SW 1271 (cell line): ENCODE measurements at regions not wholly inside any gene's neighbourhood (a gene's known extent, or its start where the extent isn't known, plus 50 kb on each side); places are given as distances from the start of the nearest gene placed in this dataset.

Source experiments
- DNase-seq, 2 experiments: peaks; one replicate each; lab custom pipeline; 2025; lab: John Stamatoyannopoulos, UW

DNA sequence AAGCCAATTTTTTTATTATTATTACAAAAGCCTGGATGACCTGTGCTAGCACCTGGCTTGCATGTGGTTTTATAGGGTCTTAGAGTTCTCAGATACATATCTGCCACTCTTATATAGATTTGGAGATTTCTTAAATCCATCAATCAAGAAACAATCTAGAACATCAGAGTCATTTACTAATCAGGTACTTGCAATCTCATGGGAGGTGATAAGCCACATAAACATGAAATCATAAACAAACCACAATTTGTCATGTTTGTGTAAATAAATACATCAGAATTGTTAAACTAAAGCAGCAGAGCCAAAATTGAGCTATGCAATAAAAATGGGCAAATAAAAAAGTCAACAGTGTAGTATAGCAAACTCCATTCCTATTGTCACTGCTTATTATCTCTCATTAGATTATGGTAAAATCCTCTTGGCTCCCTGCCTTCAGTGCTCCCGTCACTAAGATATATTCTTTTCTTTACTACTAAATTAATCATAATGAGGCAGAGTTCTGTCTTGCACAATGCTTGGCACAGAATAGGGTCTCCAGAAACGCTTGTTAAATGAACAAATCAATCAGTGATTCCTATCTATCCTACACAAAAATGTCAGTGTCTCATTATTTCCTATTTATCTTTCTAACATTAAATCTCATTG lies 108.7 kb upstream of the TTC29 start:
- DNase-seq, result no peak

DNA sequence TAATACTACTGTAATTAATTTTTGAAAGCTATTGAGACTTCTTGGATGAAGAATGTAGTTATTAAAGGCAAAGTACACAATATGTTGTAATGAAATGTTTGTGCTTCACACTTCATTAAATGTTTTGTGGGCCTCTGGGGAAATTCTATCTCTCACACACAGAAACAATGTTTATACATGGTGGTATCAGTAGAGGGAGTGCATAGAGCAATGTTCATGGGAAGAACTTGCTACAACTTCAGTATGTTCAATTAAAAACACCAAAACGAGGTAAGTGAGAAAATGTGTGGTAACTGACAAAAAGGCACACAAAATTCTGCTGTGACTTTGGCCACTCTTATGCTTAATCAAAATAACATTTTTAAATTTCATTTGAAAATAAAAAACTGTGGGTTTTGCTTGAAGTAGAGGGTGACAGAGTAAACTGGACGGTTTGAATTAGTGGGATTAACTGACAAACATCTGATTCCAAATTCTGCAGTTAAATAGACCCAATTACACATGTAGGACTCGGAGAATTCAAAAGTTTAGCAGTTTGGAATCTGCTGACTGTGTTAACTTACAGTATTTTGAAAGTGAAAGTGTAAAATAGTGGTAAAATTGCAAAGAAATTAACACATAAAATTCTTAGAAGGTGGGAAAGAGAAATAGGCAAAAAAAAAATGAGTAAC lies 111.4 kb upstream of the TTC29 start:
- DNase-seq, result no peak

DNA sequence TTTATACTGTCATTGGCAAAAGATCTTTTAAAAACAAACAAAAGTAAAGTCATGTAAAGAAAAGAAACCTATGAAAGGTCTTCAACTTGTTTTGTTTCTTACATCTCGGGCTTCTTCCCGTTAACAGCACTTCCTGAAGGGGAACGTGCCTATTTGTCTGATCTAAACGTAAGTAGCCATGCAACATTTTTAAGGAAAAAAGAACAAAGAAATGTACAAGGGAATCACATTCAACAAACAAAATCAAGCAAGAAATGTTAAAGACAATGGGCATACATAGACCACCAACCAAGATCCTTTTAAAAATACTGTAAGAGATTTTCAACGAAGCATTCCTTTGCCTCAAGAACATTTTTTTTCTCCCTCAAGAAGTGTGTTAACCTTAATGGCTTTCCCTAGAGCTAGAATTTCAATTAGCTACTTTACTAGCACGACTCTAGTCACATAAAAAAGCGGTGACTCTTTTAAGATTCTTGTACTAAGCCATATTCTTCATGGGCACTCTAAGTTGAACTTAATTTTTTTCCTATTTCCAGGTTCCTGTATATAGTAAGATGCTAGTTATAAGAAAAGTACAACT lies 112.0 kb upstream of the TTC29 start:
- no peak for DNase-seq

DNA sequence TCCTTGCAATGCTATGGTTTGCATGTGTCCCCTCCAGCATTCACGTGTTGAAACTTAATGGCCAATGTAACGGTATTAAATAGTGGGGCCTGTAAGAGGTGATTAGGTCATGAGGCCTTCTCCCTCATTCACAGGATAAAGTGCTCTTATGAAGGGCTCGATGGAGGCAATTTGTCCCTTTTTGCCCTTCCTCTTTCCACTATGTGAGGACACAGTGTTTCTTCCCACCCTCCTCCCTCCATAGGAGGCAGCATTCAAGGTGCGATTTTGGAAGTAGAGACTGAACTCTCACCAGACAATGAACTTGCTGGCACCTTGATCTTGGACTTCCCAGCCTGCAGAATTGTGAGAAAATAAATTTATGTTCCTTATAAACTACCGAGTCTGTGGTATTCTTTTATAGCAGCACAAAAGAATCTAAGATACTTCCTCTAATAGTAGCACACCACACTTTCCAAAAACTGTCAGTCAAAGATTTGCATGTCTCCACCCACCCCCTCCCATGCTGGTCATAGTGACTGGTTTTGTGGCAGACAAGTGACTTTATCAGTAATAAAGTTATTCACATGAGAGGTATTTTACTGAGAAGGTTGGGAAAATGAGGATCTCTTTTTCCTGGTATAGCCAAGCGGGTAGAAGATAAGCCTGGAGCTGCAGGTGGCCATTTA lies 113.5 kb upstream of the TTC29 start:
- no peak for DNase-seq

DNA sequence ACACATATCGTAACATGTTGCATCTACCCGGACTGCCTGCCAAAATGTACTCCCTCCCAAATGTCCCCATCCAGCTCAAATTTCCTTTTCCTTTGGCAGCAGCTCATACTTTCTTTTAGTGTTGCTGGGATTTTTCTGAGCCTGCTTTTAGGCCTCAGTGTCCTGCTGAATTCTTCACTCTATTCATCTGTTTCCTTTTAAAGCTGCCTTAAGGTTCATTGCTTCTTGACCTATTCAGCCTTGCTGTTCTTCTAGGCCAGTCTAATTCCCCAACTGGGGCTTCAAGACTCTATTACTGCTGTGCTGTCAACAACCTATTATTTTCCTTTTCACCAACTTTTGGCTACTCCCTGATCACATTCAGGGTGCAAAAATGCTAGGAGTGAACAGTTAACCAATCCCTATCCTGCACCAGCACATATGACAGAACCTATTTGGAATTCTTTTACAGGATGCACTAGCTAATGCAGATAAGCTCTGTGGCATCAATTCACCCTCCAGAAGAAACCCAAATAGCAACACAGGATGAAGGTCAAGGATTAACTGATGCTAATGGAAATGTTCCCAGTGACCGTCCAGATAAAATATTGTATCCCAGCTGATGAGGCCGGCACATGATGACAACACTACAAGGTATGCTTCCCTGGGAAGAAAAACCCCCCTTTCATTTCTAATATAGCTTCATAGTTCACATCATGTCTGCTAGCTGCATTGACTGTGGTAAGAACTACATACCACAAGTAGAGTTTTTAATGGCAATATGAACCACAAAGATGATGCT lies 114.7 kb upstream of the TTC29 start:
- DNase-seq, result no peak

DNA sequence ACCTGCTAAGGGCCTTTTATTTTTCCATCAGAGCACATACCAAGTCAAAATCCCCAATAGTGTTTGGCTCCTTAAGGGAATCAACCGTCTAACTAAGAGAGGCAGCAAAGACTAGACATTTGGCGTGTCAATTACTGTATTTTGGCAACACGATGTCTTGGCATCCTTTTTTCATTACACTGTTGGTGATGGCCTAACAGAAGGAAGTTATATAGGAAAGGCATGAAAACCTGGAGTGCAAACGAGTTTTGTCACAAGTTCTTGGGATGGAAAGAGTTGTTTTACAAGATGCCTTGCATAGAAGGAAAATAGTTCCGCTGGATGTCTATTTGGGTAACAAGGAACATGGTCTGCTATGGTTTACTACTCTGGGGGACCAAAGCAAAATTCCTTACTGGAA lies 119.2 kb upstream of the TTC29 start:
- DNase-seq, result no peak

DNA sequence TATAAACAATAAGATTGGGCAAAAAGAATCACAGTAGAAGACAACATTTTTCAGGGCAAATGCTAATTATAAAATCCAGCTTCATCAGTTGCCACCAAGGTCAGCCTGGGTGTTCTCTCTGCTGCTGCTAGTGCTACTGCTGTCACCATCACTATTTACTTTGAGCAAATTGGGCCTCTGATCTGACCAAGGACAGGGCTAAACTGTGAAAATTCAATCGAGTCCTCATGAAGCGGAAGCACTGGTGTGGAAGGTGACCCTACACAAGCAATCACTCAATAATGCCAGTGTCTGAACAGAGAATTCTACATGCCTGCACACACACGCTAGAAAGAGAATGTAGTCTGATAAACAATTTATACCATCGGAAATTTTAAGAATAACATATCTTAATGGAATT lies 122.9 kb upstream of the TTC29 start:
- DNase-seq, result no peak

DNA sequence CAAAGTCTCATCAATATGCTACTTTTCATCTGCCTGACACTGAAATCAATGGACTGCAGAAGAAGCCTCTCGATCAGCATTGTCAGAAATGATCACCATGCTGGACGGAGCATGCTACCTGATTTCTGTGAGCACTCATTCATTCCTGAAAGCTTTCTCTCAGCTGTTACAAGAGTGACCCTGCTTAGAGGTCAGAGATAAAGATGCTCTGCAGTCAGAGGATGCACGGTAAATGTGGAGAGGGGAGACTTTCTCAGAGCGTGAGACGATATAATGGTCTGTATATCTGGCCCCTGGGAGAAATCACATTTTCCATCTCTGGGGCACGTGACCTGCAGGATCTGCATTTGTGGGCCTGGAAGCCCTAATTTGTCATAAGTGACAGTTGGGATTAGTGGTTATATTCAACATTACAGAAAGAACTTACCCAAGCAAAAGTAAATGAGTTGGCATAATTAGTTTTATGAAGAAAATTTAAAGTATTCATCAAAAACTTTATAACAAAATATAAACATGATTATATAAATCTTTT lies 125.6 kb upstream of the TTC29 start:
- DNase-seq, result no peak

DNA sequence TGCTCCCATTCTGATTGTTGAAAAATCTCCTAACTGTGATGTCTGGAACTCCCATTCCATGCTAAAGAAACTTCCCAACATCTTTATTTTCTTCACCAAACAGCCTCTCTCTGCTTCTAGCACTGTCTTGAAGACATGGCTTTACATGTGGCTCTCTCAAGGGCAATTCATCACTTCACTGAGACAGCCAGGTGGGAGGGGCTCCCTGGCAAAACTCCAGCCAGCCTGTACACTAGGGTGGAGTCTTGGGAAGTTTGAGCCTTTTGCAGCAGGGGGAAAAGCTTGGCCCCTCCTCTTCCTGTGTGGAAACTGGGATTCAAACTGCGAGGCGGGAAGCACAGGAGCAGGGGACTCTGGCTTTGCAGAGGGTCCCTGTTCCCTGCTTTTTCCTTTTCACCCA lies 130.5 kb upstream of the TTC29 start:
- no peak for DNase-seq

DNA sequence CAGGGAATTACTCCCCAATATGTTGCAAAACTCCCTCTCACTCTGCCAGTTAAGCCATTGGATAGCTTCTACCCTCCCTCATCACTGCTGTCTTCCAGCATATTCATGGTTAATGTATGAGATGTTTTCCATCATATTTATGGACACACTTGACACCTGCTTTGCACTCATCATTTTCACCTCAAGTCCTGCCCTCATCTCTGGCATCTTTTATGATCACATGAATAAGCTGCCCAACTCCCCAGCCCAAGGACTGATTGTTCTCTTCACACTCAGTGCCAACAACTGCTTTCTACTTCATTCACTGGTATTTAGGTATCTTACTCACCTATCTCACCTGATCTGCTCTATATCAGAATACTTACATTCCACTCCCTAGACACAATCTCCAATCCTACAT lies 131.1 kb upstream of the TTC29 start:
- no peak for DNase-seq

DNA sequence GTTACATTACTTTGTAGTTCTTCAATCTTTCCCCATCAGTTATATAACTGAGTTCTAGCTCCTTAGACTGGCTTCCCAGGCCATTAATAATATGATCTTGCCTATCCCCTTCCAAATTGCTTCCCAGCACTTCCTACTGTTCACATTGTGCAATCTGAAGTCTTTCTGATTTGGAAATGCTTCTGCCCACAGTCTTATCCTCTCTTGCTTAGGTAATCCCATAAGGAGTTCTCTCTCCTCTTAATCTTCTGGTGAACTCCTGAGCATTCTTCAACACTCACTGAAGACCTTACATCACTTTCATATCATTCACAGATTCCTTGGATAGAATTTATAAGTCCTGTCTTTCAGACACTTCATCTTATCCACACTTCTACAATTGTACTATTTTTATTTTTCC lies 132.7 kb upstream of the TTC29 start:
- DNase-seq, result no peak

DNA sequence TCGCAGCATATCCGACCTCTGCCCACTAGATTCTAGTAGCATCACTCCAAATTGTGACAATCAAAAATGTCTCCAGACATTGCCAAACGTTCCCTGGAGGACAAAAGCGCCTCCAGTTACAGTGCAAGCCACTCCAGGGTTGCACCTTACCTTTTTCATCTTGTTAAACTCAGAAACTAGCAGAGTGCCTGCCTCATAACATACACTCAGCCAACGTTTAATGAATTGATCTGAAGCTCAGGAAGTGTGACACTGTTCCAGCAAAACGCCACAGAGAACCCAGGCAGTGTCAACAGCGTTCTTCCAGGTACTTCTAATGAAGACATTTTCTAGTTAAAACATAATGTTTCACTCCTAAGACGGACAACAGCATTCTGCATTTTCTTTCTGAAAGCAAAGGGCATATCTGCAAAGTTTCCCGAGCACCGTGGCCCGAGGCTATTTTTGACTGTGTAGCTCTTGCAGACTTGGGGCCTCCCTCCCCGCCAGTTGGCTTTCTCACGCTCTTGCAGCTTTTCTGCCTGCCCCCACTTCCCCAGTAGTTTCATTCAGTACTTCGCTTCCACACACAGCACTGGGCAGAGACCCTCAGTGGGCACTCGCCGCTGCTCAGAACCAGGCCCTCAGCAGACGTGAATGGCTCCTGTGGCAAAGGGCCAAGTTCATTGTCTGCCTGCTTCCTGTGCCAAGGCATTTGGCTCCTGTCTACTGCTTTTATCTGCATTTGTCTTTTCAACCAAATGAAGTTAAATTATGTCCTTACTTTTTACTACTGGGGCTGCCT lies 133.4 kb upstream of the TTC29 start:
- no peak for DNase-seq

DNA sequence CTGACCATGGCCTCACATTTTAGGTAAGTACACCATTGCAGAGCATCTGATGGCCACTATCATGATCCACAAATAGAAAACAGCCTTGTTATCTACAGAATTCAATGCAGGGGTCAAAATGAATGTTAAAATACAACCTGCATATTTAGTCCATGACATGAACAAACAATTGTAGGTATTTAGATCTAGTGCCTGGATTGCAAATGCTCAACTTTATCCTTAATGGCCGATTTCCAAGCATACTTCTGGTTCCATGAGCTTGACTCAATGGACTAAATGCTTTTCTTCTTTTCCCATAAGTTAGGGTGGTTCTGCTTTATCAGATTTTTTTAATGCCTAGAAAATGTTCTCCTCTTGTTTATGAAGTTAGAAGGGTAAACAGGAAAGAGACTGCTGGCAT lies 139.2 kb upstream of the TTC29 start:
- DNase-seq, result no peak

DNA sequence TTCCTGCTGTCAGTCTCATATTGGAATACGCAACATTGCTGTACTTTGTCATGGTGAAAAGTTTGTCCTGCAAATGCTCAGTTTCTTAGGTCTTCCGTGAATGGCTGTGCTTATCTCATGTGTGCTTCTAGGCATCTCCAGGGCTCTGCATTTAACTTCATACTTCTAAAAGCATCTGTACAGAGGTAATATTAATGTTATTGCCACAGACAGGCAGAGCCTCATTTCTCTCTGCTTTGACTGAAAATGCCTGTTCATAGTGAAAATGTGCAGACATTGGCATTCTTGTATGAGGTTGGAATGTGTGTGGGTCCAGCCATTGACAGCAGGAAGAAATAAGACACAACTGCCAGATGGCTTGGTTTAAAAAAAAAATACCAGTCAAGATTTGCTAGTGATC lies 140.1 kb upstream of the TTC29 start:
- DNase-seq, result no peak

DNA sequence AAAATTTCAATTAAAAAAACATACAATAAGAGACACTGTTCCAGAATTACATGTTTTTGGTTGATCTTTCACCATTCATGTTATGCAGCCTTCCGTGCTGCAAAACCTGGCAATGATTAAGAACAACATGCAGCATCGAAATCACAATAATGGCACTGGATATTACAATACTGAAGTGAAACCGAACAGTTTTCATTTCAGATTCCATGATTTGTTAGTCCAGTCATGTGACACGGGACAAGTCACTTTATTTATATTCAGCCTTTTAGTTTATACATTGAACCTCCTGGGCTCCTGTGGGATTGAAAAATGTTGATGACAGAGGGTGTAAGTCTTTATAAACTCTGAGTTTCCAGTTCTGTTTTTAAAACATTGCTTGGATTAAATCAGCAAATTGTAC lies 142.5 kb upstream of the TTC29 start:
- DNase-seq, result no peak

DNA sequence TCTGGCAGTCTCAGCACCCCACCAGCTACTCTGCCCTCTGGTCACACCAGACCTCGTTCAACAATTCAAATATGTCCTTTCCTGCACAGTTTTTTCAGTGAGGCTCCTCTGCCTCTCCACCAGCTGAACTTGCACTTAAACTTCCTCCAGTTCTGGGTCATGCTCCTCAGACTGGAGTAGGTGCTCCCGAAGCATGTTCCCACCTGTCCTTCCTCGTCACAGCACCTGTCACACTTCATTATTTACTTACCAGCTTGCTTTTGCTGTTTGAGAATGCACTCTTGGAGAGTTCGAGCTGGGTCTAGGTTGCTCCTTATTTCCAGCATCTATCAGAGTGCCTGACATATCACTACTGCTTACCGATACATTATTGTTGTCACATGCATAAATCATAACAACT lies 144.8 kb upstream of the TTC29 start:
- no peak for DNase-seq

DNA sequence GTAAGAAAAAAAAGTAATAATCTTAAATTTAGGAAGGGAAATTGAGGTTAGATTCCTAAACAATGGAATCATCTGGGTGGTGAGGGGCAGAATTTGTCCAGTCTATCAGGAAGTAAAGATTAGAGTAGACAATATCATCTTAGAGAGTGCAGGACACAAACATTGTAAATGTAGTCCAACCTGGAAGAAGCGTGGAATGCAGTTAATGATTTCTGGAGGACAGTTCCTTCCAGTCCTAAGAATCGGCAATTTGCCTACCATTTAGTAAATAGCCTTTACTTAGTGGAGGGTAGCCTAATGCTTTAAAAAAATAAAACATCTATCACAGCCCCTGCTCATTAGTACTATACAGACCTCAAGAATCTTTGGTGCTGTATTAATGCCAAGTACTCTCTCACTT lies 147.5 kb upstream of the TTC29 start:
- DNase-seq, result no peak

DNA sequence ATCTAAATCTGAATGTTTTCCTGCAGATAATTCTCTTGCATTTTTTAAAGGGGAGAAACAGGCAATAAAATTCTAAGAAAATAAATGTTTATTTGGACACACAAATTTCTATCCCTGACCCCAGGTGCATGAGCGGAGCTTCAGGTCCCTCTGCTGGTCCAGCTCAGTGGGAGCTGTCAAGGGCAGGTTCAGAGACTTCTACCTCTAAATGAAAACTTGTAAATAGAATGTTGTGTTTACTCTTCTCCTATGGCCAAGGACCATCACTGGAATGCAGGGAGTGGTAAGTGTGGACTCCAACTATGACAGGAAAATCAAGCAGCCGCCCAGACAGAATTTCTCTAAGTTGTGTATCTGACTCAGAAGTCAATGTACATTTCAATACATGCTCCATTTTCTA lies 148.6 kb upstream of the TTC29 start:
- DNase-seq, result no peak

DNA sequence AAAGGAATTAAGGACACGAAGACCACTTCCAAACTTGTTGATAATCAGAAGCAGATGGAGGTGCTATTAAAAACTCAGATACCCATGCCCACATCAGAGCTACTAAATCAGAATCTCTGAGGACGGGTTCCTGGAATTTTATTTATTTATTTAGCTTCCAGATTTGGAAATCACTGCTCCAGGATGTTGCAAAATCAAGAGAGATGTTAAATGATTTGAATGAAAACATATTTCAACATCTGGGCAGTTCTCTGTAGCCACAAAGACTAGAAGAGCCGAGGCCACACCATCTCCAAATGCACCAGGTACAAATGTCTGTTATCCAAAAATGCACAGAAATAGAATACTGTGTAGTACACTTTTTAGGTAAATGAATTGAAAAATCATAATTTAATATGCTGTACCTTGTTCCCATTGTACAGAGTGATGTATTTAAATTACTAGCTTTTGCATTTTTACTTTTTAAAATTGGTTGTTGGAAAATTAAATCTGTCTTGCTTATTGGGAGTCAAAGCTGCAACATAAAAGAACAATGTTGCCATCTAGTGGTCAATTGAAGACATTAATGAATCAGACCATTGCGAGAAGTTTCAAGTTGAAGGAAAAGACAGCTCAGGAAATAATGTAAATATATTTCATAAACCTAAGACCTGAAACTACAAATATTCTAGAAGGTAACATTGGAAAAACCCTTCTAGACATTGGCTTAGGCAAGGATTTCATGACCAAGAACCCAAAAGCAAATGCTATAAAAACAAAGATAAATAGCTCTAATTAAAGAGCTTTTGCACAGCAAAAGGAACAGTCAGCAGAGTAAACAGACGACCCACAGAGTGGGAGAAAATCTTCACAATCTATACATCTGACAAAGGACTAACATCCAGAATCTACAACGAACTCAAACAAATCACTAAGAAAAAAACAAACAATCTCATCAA lies 151.3 kb upstream of the TTC29 start:
- peak in 1 of 2 experiments; percentile 24 for DNase-seq

DNA sequence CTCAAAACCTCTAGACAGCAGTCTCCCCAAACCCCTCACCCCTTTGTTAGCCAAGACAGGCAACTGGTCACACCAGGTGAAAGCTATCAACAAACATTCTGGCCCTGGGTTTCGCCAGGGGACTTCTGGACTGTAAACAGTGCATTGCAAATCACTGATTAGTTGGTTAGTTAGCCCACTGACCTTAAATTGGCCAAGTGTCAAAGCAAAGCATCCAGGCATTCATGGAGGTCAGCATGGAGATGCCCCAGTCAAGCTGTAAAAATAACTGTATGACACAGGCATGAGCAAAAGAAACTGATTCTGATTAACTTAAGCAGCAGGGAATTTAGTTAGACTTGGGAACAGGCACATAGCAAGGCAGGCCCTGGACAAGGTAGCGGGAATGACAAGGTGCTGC lies 156.0 kb upstream of the TTC29 start:
- DNase-seq, result no peak
